NCI-H2227 treated with DMSO at 0.1 percent for 48 hours (cell line): ENCODE measurements at regions not wholly inside any gene's neighbourhood (a gene's known extent, or its start where the extent isn't known, plus 50 kb on each side); places are given as distances from the start of the nearest gene placed in this dataset.
A peak's percentile ranks its signal among the peaks of the same experiment; 100 is the strongest.
"Not testable (repeated sequence)": the region's sequence is repeated elsewhere in the genome, so short reads cannot be mapped to it uniquely, and the experiment has no call there.

ENCODE experiments used
- DNase-seq: peaks from one replicate; lab custom pipeline; 2025; lab: John Stamatoyannopoulos, UW

- no peak for DNase-seq
Observed at GRCh38 chr12:25424211-25424731, 128.8 kb downstream of the LMNTD1 start.

- no peak for DNase-seq
Observed at GRCh38 chr12:25423355-25424050, 129.6 kb downstream of the LMNTD1 start.

GRCh38 chr12:25422241-25422640 lies 130.8 kb downstream of the LMNTD1 start:
- no peak for DNase-seq

- no peak for DNase-seq
Observed at GRCh38 chr12:25421651-25422167, 131.4 kb downstream of the LMNTD1 start.

- no peak for DNase-seq
Observed at GRCh38 chr12:25420116-25420515, 133.0 kb downstream of the LMNTD1 start.

GRCh38 chr12:25419595-25419994 lies 133.5 kb downstream of the LMNTD1 start:
- DNase-seq, result no peak

GRCh38 chr12:25417071-25417470 lies 136.0 kb downstream of the LMNTD1 start:
- DNase-seq, result no peak

- DNase-seq, result no peak
Observed at GRCh38 chr12:25416516-25416915, 136.6 kb downstream of the LMNTD1 start.

GRCh38 chr12:25415004-25415403 lies 138.1 kb downstream of the LMNTD1 start:
- DNase-seq, result no peak

GRCh38 chr12:25412735-25413134 lies 140.3 kb downstream of the LMNTD1 start:
- no peak for DNase-seq

GRCh38 chr12:25404955-25405354 lies 148.1 kb downstream of the LMNTD1 start:
- no peak for DNase-seq

GRCh38 chr12:25401547-25402345 lies 151.0 kb upstream of the KRAS start:
- DNase-seq, result no peak

- no peak for DNase-seq
Observed at GRCh38 chr12:25397001-25397400, 146.3 kb upstream of the KRAS start.

- no peak for DNase-seq
Observed at GRCh38 chr12:25395227-25395626, 144.5 kb upstream of the KRAS start.

GRCh38 chr12:25394775-25395174 lies 144.0 kb upstream of the KRAS start:
- not testable (repeated sequence) for DNase-seq

GRCh38 chr12:25394025-25394424 lies 143.3 kb upstream of the KRAS start:
- no peak for DNase-seq

GRCh38 chr12:25391346-25391745 lies 140.6 kb upstream of the KRAS start:
- DNase-seq, result not testable (repeated sequence)

- DNase-seq, result no peak
Observed at GRCh38 chr12:25388183-25388582, 137.5 kb upstream of the KRAS start.

- DNase-seq, result no peak
Observed at GRCh38 chr12:25387732-25388050, 137.0 kb upstream of the KRAS start.

GRCh38 chr12:25386831-25387731 lies 136.4 kb upstream of the KRAS start:
- DNase-seq, result peak; percentile 54

GRCh38 chr12:25384893-25385248 lies 134.1 kb upstream of the KRAS start:
- DNase-seq, result no peak
